NCI-H1417 treated with DMSO at 0.1 percent for 48 hours (cell line): ENCODE measurements at regions not wholly inside any gene's neighbourhood (a gene's known extent, or its start where the extent isn't known, plus 50 kb on each side); places are given as distances from the start of the nearest gene placed in this dataset.

Experiments
- DNase-seq: peaks from one replicate; lab custom pipeline; 2025; lab: John Stamatoyannopoulos, UW

GRCh38 chr5:91706785-91707520 is 323.8 kb upstream of the ARRDC3 start:
- no peak for DNase-seq

- no peak for DNase-seq
Measured at GRCh38 chr5:91703128-91703527, 320.0 kb upstream of the ARRDC3 start.

GRCh38 chr5:91699429-91699828 is 316.3 kb upstream of the ARRDC3 start:
- no peak for DNase-seq

- no peak for DNase-seq
Measured at GRCh38 chr5:91691592-91691991, 308.5 kb upstream of the ARRDC3 start.

GRCh38 chr5:91690921-91691320 is 307.8 kb upstream of the ARRDC3 start:
- no peak for DNase-seq

- DNase-seq = no peak
Measured at GRCh38 chr5:91687430-91687829, 304.3 kb upstream of the ARRDC3 start.

- DNase-seq = no peak
Measured at GRCh38 chr5:91684625-91685024, 301.5 kb upstream of the ARRDC3 start.

- no peak for DNase-seq
Measured at GRCh38 chr5:91670563-91670962, 287.4 kb upstream of the ARRDC3 start.

GRCh38 chr5:91670122-91670521 is 287.0 kb upstream of the ARRDC3 start:
- no peak for DNase-seq

- no peak for DNase-seq
Measured at GRCh38 chr5:91668261-91668660, 285.1 kb upstream of the ARRDC3 start.

- no peak for DNase-seq
Measured at GRCh38 chr5:91652678-91653077, 269.6 kb upstream of the ARRDC3 start.

GRCh38 chr5:91651704-91652103 is 268.6 kb upstream of the ARRDC3 start:
- no peak for DNase-seq

- DNase-seq = no peak
Measured at GRCh38 chr5:91645347-91645746, 262.2 kb upstream of the ARRDC3 start.

- no peak for DNase-seq
Measured at GRCh38 chr5:91643797-91644196, 260.7 kb upstream of the ARRDC3 start.

GRCh38 chr5:91642581-91642980 is 259.5 kb upstream of the ARRDC3 start:
- DNase-seq = no peak

- peak; percentile 9 for DNase-seq
Measured at GRCh38 chr5:91641730-91642350, 258.7 kb upstream of the ARRDC3 start.

- no peak for DNase-seq
Measured at GRCh38 chr5:91639744-91640143, 256.6 kb upstream of the ARRDC3 start.

GRCh38 chr5:91638010-91638409 is 254.9 kb upstream of the ARRDC3 start:
- DNase-seq = no peak

- no peak for DNase-seq
Measured at GRCh38 chr5:91635950-91636734, 253.0 kb upstream of the ARRDC3 start.

- peak; percentile 22 for DNase-seq
Measured at GRCh38 chr5:91632871-91633270, 249.8 kb upstream of the ARRDC3 start.

GRCh38 chr5:91611746-91612145 is 228.6 kb upstream of the ARRDC3 start:
- DNase-seq = no peak

- DNase-seq = no peak
Measured at GRCh38 chr5:91607675-91608074, 224.6 kb upstream of the ARRDC3 start.

- DNase-seq = no peak
Measured at GRCh38 chr5:91599863-91600262, 216.7 kb upstream of the ARRDC3 start.
